K562 (cell line): ENCODE measurements at regions not wholly inside any gene's neighbourhood (a gene's known extent, or its start where the extent isn't known, plus 50 kb on each side); places are given as distances from the start of the nearest gene placed in this dataset.

Source experiments
- ATAC-seq: fragments of 200-7000 bp; cut with Tn5 transposase; 3 replicates; pipeline ENCODE4 v1.9.1; 2020; ENCODE audit warnings: moderate library complexity
- BruUV-seq: library from RNA; stranded (reverse); fragments of 400-500 nt; replicated peaks from 2 replicates; lab custom pipeline; 2021; lab: Mats Ljungman, UMichigan
- CTCF ChIA-PET: fragments of 300-600 bp; formaldehyde crosslinking; extraction: SDS; loops from one replicate; lab custom pipeline; 2021; ENCODE audit warnings: low intra/inter-chr PET ratio; lab: Yijun Ruan, JAX
- POLR2A ChIA-PET: fragments of 300-600, 350-650 bp; sonication (Branson Sonifier 250); formaldehyde crosslinking; extraction: SDS; loops from one replicate; lab custom pipeline; 2021; ENCODE audit warnings: antibody characterized with exemption, inconsistent platforms; lab: Yijun Ruan, JAX
- DNase-seq, 4 experiments: peaks; one replicate each; pipeline versions ENCODE4 v3.0.0 to v3.0.0-alpha.2; 2011 to 2018; ENCODE audit warnings: low spot score in 3 of 4, mixed read lengths in 3 of 4; ENCODE audit errors: extremely low read depth in 1 of 4
- FAIRE-seq: peaks from 2 replicates; lab custom pipeline; 2011; peaks lifted over from hg19 to GRCh38; lab: Jason Lieb, UNC
- H2AFZ ChIP-seq: 2 replicates; pipeline ENCODE4 v1.6.0; 2011; ENCODE audit warnings: low read depth, low read length, control low read depth, inconsistent platforms
- H3K27ac ChIP-seq: fragments of 200-600 bp; 3 replicates; pipeline ENCODE4 v1.8.0; 2011; ENCODE audit warnings: low read depth, mild to moderate bottlenecking, control low read depth, inconsistent platforms, low read length, moderate library complexity, mixed read lengths; ENCODE audit errors: extremely low read depth
- H3K27me3 ChIP-seq, 2 experiments: fragments of 300-600 bp in 1 of 2; 2 replicates in 1 of 2; 3 replicates in 1 of 2; pipeline versions ENCODE4 v1.6.0 to v1.8.0; 2011; ENCODE audit warnings: inconsistent platforms in 2 of 2, low read length in 2 of 2, mild to moderate bottlenecking in 1 of 2, mixed read lengths in 1 of 2, moderate library complexity in 1 of 2; ENCODE audit not compliant: control insufficient read depth in 2 of 2, insufficient read depth in 2 of 2
- H3K36me3 ChIP-seq: fragments of 300-600 bp; 3 replicates; pipeline ENCODE4 v1.8.0; 2011; ENCODE audit warnings: mild to moderate bottlenecking, low read length, inconsistent platforms; ENCODE audit not compliant: control insufficient read depth, insufficient read depth
- H3K4me1 ChIP-seq, 2 experiments: fragments of 200-600 bp in 1 of 2; replicated peaks in 1 of 2; 2 replicates in 1 of 2; 3 replicates in 1 of 2; pipeline versions ENCODE4 v1.5.1 to v1.8.0; 2011; ENCODE audit warnings: inconsistent platforms in 2 of 2, low read length in 2 of 2, mild to moderate bottlenecking in 1 of 2, mixed read lengths in 1 of 2, moderate library complexity in 1 of 2; ENCODE audit not compliant: control insufficient read depth in 2 of 2, insufficient read depth in 2 of 2
- H3K4me2 ChIP-seq: 2 replicates; pipeline ENCODE4 v1.6.1; 2011; ENCODE audit warnings: low read length, control low read depth, inconsistent platforms, mixed read lengths; ENCODE audit not compliant: insufficient read depth
- H3K4me3 ChIP-seq: fragments of 200-600 bp; sonication (generic), shearing (Covaris generic); 2 replicates; pipeline ENCODE4 v1.5.1; 2016; ENCODE audit warnings: control low read depth, inconsistent platforms
- H3K79me2 ChIP-seq: fragments of 200-600 bp; 3 replicates; pipeline ENCODE4 v1.8.0; 2011; ENCODE audit warnings: low read length, inconsistent platforms; ENCODE audit not compliant: control insufficient read depth, insufficient read depth
- H3K9ac ChIP-seq, 2 experiments: 2 replicates each; pipeline versions ENCODE4 v1.6.0 to v1.6.1; 2011; ENCODE audit warnings: low read depth in 2 of 2, low read length in 2 of 2, control low read depth in 1 of 2, inconsistent platforms in 1 of 2, mild to moderate bottlenecking in 1 of 2, mixed read lengths in 1 of 2; ENCODE audit not compliant: insufficient read depth in 1 of 2
- H3K9me1 ChIP-seq: one replicate; pipeline ENCODE4 v1.6.0; 2011; ENCODE audit warnings: inconsistent platforms, mild to moderate bottlenecking, low read length, moderate library complexity; ENCODE audit not compliant: control insufficient read depth, insufficient read depth
- H3K9me3 ChIP-seq: replicated peaks from 2 replicates; pipeline ENCODE4 v1.5.1; 2011; ENCODE audit warnings: low read depth, low read length, inconsistent platforms; ENCODE audit not compliant: control insufficient read depth, insufficient read depth
- H4K20me1 ChIP-seq: replicated peaks from 2 replicates; pipeline ENCODE4 v1.6.1; 2011; ENCODE audit warnings: low read length, inconsistent platforms, mixed read lengths; ENCODE audit not compliant: control insufficient read depth, insufficient read depth
- ATF6 ChIP-seq: sonication (generic); formaldehyde crosslinking; IDR thresholded peaks from 2 replicates; pipeline ENCODE4 v1.4.0; 2020; ENCODE audit warnings: mild to moderate bottlenecking, missing genetic modification reagents
- BMI1 ChIP-seq: fragments of 150-350 bp; IDR thresholded peaks from 2 replicates; pipeline ENCODE4 v1.6.1; 2014; ENCODE audit warnings: low read length
- HINFP ChIP-seq: fragments of 450-650 bp; conservative IDR thresholded peaks from 2 replicates; pipeline ENCODE4 v1.6.1; 2016; ENCODE audit warnings: missing genetic modification characterization, low read depth, mild to moderate bottlenecking, control low read depth, missing compliant biosample characterization
- JUND ChIP-seq, 2 experiments: IDR thresholded peaks; 2 replicates in 1 of 2; 3 replicates in 1 of 2; pipeline ENCODE4 v1.6.1; 2011; ENCODE audit warnings: borderline replicate concordance in 2 of 2, low read depth in 2 of 2, low read length in 2 of 2, improper control_type of control experiment in 1 of 2, missing biosample characterization in 1 of 2, missing genetic modification characterization in 1 of 2, missing genetic modification reagents in 1 of 2
- NR4A1 ChIP-seq, 2 experiments: fragments of 250-450 bp in 1 of 2; fragments of 450-650 bp in 1 of 2; sonication (Bioruptor Pico) in 1 of 2; IDR thresholded peaks; 2 replicates each; pipeline versions ENCODE4 v1.4.0 to v1.6.1; 2016 to 2020; ENCODE audit warnings: mild to moderate bottlenecking in 2 of 2, missing compliant biosample characterization in 1 of 2, missing genetic modification characterization in 1 of 2, moderate library complexity in 1 of 2
- PBX2 ChIP-seq, 2 experiments: IDR thresholded peaks in 1 of 2; conservative IDR thresholded peaks in 1 of 2; 2 replicates each; pipeline ENCODE4 v1.6.1; 2016; ENCODE audit warnings: low read depth in 2 of 2, mild to moderate bottlenecking in 1 of 2, missing compliant biosample characterization in 1 of 2, missing genetic modification characterization in 1 of 2, moderate library complexity in 1 of 2
- PTRF ChIP-seq: fragments of 450-650 bp; IDR thresholded peaks from 2 replicates; pipeline ENCODE4 v1.6.1; 2016; ENCODE audit warnings: mild to moderate bottlenecking, missing genetic modification characterization, missing compliant biosample characterization
- SMARCB1 ChIP-seq: IDR thresholded peaks from 2 replicates; pipeline ENCODE4 v1.6.1; 2011; ENCODE audit warnings: improper control_type of control experiment, low read depth; ENCODE audit not compliant: insufficient read length
- ZBTB8A ChIP-seq: fragments of 450-650 bp; IDR thresholded peaks from 2 replicates; pipeline ENCODE4 v1.6.1; 2018; ENCODE audit warnings: mild to moderate bottlenecking, moderate library complexity; ENCODE audit not compliant: partially characterized antibody
- ZNF12 ChIP-seq: sonication (generic); formaldehyde crosslinking; IDR thresholded peaks from 2 replicates; pipeline ENCODE4 v1.4.0; 2020; ENCODE audit warnings: mild to moderate bottlenecking, missing genetic modification reagents
- ZNF143 ChIP-seq: sonication (generic); formaldehyde crosslinking; IDR thresholded peaks from 2 replicates; pipeline ENCODE4 v1.9.0; 2022; ENCODE audit warnings: mild to moderate bottlenecking, missing genetic modification reagents
- ZNF347 ChIP-seq: fragments of 450-650 bp; formaldehyde crosslinking; IDR thresholded peaks from 2 replicates; pipeline ENCODE4 v1.4.0; 2020; ENCODE audit warnings: low read depth, mild to moderate bottlenecking, moderate library complexity
- WGBS: fragments of 100-300 bp; shearing (Covaris generic); methylation state at CpG from one replicate; pipeline ENCODE4 v1.1.6; 2016; ENCODE audit warnings: low coverage, mixed read lengths; ENCODE audit not compliant: insufficient coverage; ENCODE audit errors: missing lambda C conversion rate; 5-methylcytosine and 5-hydroxymethylcytosine counted together
- in situ Hi-C: fragments of 300-500 bp; cut with MboI; formaldehyde crosslinking; loops from 4 replicates; pipeline ENCODE4 v1.15.0; 2018; ENCODE audit warnings: inconsistent platforms, mixed read lengths
- intact Hi-C: fragments of 100-400 bp; cut with micrococcal nuclease; formaldehyde crosslinking; loops from 2 replicates; pipeline ENCODE4 v1.14.2; 2022

GRCh38 chr2:15715596-15715995 is 123.9 kb downstream of the DDX1 start (continued):
- no peak for TF ChIP-seq ATF6 (CRISPR knock-in tag)

- no peak; the same call in 2 of the 3 replicates for ATAC-seq
- H4K20me1 ChIP-seq = no peaks in the 10 kb centered on the region; the same call in 1 of the 2 replicates
- no peaks in the 10 kb centered on the region; a peak in 1 of 5 replicates for H3K4me1 ChIP-seq
- no peak for FAIRE-seq
- no peaks in the 10 kb centered on the region for H3K9me3 ChIP-seq
- ChIA-PET POLR2A (interaction anchor here (1.5 kb wide), 1 partner anchor 15 kb away, joined by 4 read pairs; no protein-coding TSS in a partner anchor), CTCF (no interaction called here)
- no peaks in the 10 kb centered on the region for H3K79me2 ChIP-seq
- in situ Hi-C loops = no loop called here
- H3K9me1 ChIP-seq = no peaks in the 10 kb centered on the region
- no peak overlapping the region for H3K27ac ChIP-seq
- no peaks in the 10 kb centered on the region for H3K36me3 ChIP-seq
- no peak overlapping the region for H3K9ac ChIP-seq
- no TSS peak for BruUV-seq
- DNase-seq = no peak
- no peak overlapping the region for H3K4me3 ChIP-seq
- no peak overlapping the region for H2AFZ ChIP-seq
- intact Hi-C loops = no loop called here
- H3K27me3 ChIP-seq = peaks cover 29 to 49% of the 10 kb centered on the region in 2 experiments
- 2% methylated on average over 8 of the region's 8 CpGs for WGBS
- H3K4me2 ChIP-seq = no peak overlapping the region
- TF ChIP-seq HINFP (tag) (no peak), BMI1 (no peak), NR4A1 (CRISPR knock-in tag; IDR thresholded peaks at IDR 0.05) (no peak), NR4A1 (tag; IDR thresholded peaks at IDR 0.05) (no peak), ZNF347 (CRISPR knock-in tag) (no peak), ZNF12 (CRISPR knock-in tag) (no peak), PTRF (no peak), ZNF143 (CRISPR knock-in tag) (no peak), SMARCB1 (no peak), JUND (IDR thresholded peaks at IDR 0.05; ENCODE audit: borderline replicate concordance, low read depth, low read length) (no peak), JUND (tag; IDR thresholded peaks at IDR 0.05; ENCODE audit: borderline replicate concordance, low read depth, low read length) (no peak), PBX2 (CRISPR knock-in tag; IDR thresholded peaks at IDR 0.05; ENCODE audit: low read depth) (no peak), PBX2 (tag; conservative IDR thresholded peaks at IDR 0.05; ENCODE audit: low read depth) (no peak), ZBTB8A (no peak)
Measured at GRCh38 chr2:15718103-15718943, 126.7 kb downstream of the DDX1 start.
